Activated naive CD8-positive, alpha-beta T cell treated with anti-CD3 and anti-CD28 coated beads, Interleukin-2, amount 50 U/mL, for 24 hours (primary cell): ENCODE measurements at regions not wholly inside any gene's neighbourhood (a gene's known extent, or its start where the extent isn't known, plus 50 kb on each side); places are given as distances from the start of the nearest gene placed in this dataset.

ENCODE experiments used
- ATAC-seq: fragments of 150-1000 bp; cut with Tn5 transposase; one replicate; pipeline ENCODE4 v1.10.0; 2021
- DNase-seq: peaks from one replicate; pipeline ENCODE4 v3.0.0; 2021
- H3K27ac Mint-ChIP-seq: one replicate; pipeline ENCODE4 v1.8.0; 2021; ENCODE audit warnings: mild to moderate bottlenecking, mixed read lengths
- H3K27me3 Mint-ChIP-seq: one replicate; pipeline ENCODE4 v1.8.0; 2021; ENCODE audit warnings: mixed read lengths
- H3K36me3 Mint-ChIP-seq: one replicate; pipeline ENCODE4 v1.8.0; 2021; ENCODE audit warnings: low read depth, mixed read lengths
- H3K4me1 Mint-ChIP-seq: one replicate; pipeline ENCODE4 v1.8.0; 2021; ENCODE audit warnings: mixed read lengths
- H3K4me3 Mint-ChIP-seq: one replicate; pipeline ENCODE4 v1.8.0; 2021; ENCODE audit warnings: mild to moderate bottlenecking, moderate library complexity, mixed read lengths
- H3K9me3 Mint-ChIP-seq: one replicate; pipeline ENCODE4 v1.8.0; 2021; ENCODE audit warnings: mixed read lengths

- Mint-ChIP-seq H3K4me3 (no peak overlapping the region), H3K36me3 (no peaks in the 10 kb centered on the region), H3K27ac (no peak overlapping the region), H3K9me3 (no peaks in the 10 kb centered on the region), H3K4me1 (no peaks in the 10 kb centered on the region), H3K27me3 (no peaks in the 10 kb centered on the region)
- no peak for ATAC-seq
- DNase-seq, result no peak
Observed at GRCh38 chr5:93163010-93163663, 417.9 kb downstream of the NR2F1-AS1 start.

GRCh38 chr5:93161661-93162654 is 419.1 kb downstream of the NR2F1-AS1 start:
- DNase-seq, result no peak
- no peaks in the 10 kb centered on the region for H3K9me3 Mint-ChIP-seq
- H3K4me1 Mint-ChIP-seq, result no peaks in the 10 kb centered on the region
- no peaks in the 10 kb centered on the region for H3K36me3 Mint-ChIP-seq
- no peak overlapping the region for H3K27ac Mint-ChIP-seq
- H3K27me3 Mint-ChIP-seq, result no peaks in the 10 kb centered on the region
- H3K4me3 Mint-ChIP-seq, result no peak overlapping the region
- ATAC-seq, result no peak

GRCh38 chr5:93158841-93159240 is 422.2 kb downstream of the NR2F1-AS1 start:
- peaks cover 4% of the 10 kb centered on the region for H3K9me3 Mint-ChIP-seq
- no peak overlapping the region for H3K27ac Mint-ChIP-seq
- no peak overlapping the region for H3K4me3 Mint-ChIP-seq
- no peaks in the 10 kb centered on the region for H3K4me1 Mint-ChIP-seq
- no peak for ATAC-seq
- H3K27me3 Mint-ChIP-seq, result no peaks in the 10 kb centered on the region
- DNase-seq, result no peak
- H3K36me3 Mint-ChIP-seq, result no peaks in the 10 kb centered on the region

DNA sequence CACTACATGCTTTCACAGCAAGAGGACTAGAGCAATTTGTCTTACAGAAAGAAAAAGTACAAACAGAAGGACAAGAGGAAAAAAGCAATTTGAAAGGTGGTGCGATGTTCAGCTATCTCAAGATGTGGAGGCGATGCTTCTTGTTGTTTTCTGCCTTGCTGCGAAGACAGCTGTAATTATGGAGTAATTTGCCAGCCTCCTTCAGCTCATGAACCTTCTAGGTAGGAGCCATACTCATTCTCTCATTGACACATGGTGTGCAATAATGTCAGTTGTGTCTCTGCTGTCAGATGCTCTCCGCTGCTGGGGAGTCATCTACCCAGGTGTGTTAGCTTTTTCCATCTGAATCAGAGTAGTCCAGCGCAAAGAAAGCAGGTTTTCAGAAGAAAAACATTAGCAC is 424.5 kb downstream of the NR2F1-AS1 start:
- Mint-ChIP-seq H3K9me3 (peaks cover 4% of the 10 kb centered on the region), H3K36me3 (no peaks in the 10 kb centered on the region), H3K4me1 (no peaks in the 10 kb centered on the region), H3K4me3 (no peak overlapping the region), H3K27ac (no peak overlapping the region), H3K27me3 (no peaks in the 10 kb centered on the region)
- ATAC-seq (no peak), DNase-seq (no peak)

DNA sequence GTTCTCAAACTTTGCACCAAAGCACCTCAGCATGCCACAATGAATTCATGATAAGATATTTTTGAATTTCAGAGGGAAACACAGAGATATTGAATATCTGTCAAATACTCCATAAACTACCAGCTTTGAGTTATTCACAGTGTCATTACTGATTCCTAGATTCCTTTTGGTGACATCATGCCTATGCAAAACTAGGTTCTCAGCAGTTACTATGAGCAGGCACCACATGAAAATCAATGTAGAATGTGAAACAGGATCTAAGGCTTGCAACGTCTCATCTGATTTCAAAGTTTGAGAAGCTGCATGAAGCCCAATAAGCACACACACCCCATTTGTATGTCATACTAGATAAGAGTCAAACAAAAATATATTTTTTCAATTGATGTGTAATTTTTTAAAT is 426.5 kb downstream of the NR2F1-AS1 start:
- H3K27me3 Mint-ChIP-seq, result no peaks in the 10 kb centered on the region
- ATAC-seq, result no peak
- H3K9me3 Mint-ChIP-seq, result peaks cover 4% of the 10 kb centered on the region
- H3K27ac Mint-ChIP-seq, result no peak overlapping the region
- no peaks in the 10 kb centered on the region for H3K4me1 Mint-ChIP-seq
- no peak overlapping the region for H3K4me3 Mint-ChIP-seq
- DNase-seq, result no peak
- no peaks in the 10 kb centered on the region for H3K36me3 Mint-ChIP-seq

- Mint-ChIP-seq H3K4me1 (no peaks in the 10 kb centered on the region), H3K27ac (no peak overlapping the region), H3K4me3 (no peak overlapping the region), H3K27me3 (no peaks in the 10 kb centered on the region), H3K36me3 (no peaks in the 10 kb centered on the region), H3K9me3 (peaks cover 4% of the 10 kb centered on the region)
- ATAC-seq (no peak), DNase-seq (no peak)
Observed at GRCh38 chr5:93153461-93153860, 427.6 kb downstream of the NR2F1-AS1 start.

DNA sequence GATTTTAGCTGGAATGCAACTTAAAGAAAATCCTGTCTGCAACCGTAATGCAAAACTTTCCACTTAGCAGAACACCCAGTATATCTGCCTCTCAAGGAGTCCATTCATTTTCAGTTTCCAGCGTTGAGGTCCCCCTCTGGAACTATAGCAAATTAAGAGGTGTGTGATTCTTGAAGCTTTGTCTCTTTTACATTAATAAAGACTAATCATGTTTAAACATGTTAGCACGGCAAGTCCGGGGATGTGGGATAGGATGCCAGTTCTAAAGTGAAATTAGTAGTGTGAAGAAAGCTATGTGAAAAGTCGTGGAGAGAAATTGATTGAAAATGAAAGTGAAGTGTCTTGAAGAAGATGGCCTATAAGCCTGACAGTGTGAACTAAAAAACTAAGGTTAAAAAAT is 429.1 kb downstream of the NR2F1-AS1 start:
- Mint-ChIP-seq H3K4me3 (no peak overlapping the region), H3K27me3 (no peaks in the 10 kb centered on the region), H3K36me3 (no peaks in the 10 kb centered on the region), H3K27ac (no peak overlapping the region), H3K9me3 (peaks cover 7% of the 10 kb centered on the region), H3K4me1 (no peaks in the 10 kb centered on the region)
- ATAC-seq, result no peak
- DNase-seq, result no peak

- H3K9me3 Mint-ChIP-seq, result peaks cover 3% of the 10 kb centered on the region
- no peaks in the 10 kb centered on the region for H3K36me3 Mint-ChIP-seq
- no peak for ATAC-seq
- no peak overlapping the region for H3K27ac Mint-ChIP-seq
- H3K4me3 Mint-ChIP-seq, result no peak overlapping the region
- no peak for DNase-seq
- H3K4me1 Mint-ChIP-seq, result no peaks in the 10 kb centered on the region
- H3K27me3 Mint-ChIP-seq, result no peaks in the 10 kb centered on the region
Observed at GRCh38 chr5:93151121-93151520, 429.9 kb downstream of the NR2F1-AS1 start.

DNA sequence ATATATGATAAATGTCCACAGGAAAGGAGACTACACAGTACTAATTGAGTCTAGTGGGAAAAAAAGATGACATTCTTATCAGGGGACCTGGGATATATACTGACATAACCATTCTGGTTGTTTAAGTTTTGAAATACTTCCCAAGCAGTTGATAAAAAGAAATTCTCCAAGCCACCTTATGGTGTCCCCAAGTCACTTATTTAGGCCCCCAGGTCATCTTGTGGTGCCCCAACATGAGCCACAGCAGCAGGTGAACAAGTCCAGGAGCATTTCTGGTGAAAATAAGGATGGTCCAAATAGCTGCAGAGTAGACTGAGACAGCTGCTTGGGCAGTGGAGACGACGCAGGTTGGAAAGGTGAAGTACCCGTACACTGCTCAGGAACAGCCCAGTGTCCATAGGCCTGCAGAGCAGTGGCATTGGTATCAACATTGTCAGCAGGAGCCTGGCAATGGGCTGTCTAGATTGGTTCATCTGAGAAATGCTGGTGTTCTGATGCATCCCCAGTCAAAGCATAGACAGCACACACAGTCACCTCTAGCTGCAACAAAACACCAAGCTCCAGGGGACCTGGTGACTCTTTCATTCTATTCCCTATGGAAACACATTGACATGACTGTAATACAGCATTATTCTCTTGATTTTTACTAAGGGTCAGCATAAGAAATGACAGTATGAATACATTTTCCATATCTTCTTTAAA is 430.6 kb downstream of the NR2F1-AS1 start:
- DNase-seq (no peak), ATAC-seq (no peak)
- H3K27ac Mint-ChIP-seq, result no peak overlapping the region
- peaks cover 3% of the 10 kb centered on the region for H3K9me3 Mint-ChIP-seq
- H3K27me3 Mint-ChIP-seq, result no peaks in the 10 kb centered on the region
- H3K4me3 Mint-ChIP-seq, result no peak overlapping the region
- H3K36me3 Mint-ChIP-seq, result no peaks in the 10 kb centered on the region
- no peaks in the 10 kb centered on the region for H3K4me1 Mint-ChIP-seq

DNA sequence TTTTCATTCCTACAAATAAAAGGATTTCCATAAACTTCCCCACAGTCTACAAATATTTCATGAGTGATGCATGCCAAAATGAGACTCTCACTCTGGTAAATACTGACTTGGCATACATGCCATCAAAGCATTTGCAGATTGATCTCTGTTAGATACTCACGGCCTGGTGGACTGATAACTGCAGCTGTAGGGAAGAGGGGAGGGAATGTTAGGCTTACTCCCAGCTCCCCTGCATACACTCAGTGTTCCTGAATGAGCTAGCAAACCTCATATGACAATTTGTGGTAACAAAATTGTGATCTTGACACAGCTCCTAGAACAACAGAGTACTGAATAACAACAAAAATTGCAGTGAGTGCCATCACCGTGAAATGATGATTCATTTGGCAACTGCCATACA is 435.3 kb downstream of the NR2F1-AS1 start:
- DNase-seq (no peak), ATAC-seq (no peak)
- Mint-ChIP-seq H3K27me3 (no peaks in the 10 kb centered on the region), H3K4me1 (no peaks in the 10 kb centered on the region), H3K4me3 (no peak overlapping the region), H3K36me3 (no peaks in the 10 kb centered on the region), H3K27ac (no peak overlapping the region), H3K9me3 (peaks cover 3% of the 10 kb centered on the region)

- Mint-ChIP-seq H3K4me3 (no peak overlapping the region), H3K36me3 (no peaks in the 10 kb centered on the region), H3K27ac (no peak overlapping the region), H3K27me3 (no peaks in the 10 kb centered on the region), H3K9me3 (peaks cover 3% of the 10 kb centered on the region), H3K4me1 (no peaks in the 10 kb centered on the region)
- ATAC-seq, result no peak
- DNase-seq, result no peak
Observed at GRCh38 chr5:93145019-93145418, 436.0 kb downstream of the NR2F1-AS1 start.

GRCh38 chr5:93141969-93142368 is 439.1 kb downstream of the NR2F1-AS1 start:
- no peak overlapping the region for H3K27ac Mint-ChIP-seq
- no peak for ATAC-seq
- H3K4me3 Mint-ChIP-seq, result no peak overlapping the region
- no peaks in the 10 kb centered on the region for H3K27me3 Mint-ChIP-seq
- H3K9me3 Mint-ChIP-seq, result no peaks in the 10 kb centered on the region
- H3K4me1 Mint-ChIP-seq, result no peaks in the 10 kb centered on the region
- H3K36me3 Mint-ChIP-seq, result no peaks in the 10 kb centered on the region
- no peak for DNase-seq

- Mint-ChIP-seq H3K9me3 (no peaks in the 10 kb centered on the region), H3K36me3 (no peaks in the 10 kb centered on the region), H3K4me3 (no peak overlapping the region), H3K27ac (no peak overlapping the region), H3K4me1 (no peaks in the 10 kb centered on the region), H3K27me3 (no peaks in the 10 kb centered on the region)
- ATAC-seq (no peak), DNase-seq (no peak)
Observed at GRCh38 chr5:93130624-93131490, 450.2 kb downstream of the NR2F1-AS1 start.

GRCh38 chr5:93126634-93127033 is 454.4 kb downstream of the NR2F1-AS1 start:
- no peak for DNase-seq
- Mint-ChIP-seq H3K9me3 (no peaks in the 10 kb centered on the region), H3K27me3 (no peaks in the 10 kb centered on the region), H3K4me3 (no peak overlapping the region), H3K36me3 (no peaks in the 10 kb centered on the region), H3K27ac (no peak overlapping the region), H3K4me1 (no peaks in the 10 kb centered on the region)
- no peak for ATAC-seq
